ENCODE measurements at regions not wholly inside any gene's neighbourhood (a gene's known extent, or its start where the extent isn't known, plus 50 kb on each side); places are given as distances from the start of the nearest gene placed in this dataset.

- no peak for TF ChIP-seq EZH2phosphoT487 (IDR thresholded peaks at IDR 0.05; ENCODE audit: borderline replicate concordance, low read length)
- TF ChIP-seq, protein P1, sequence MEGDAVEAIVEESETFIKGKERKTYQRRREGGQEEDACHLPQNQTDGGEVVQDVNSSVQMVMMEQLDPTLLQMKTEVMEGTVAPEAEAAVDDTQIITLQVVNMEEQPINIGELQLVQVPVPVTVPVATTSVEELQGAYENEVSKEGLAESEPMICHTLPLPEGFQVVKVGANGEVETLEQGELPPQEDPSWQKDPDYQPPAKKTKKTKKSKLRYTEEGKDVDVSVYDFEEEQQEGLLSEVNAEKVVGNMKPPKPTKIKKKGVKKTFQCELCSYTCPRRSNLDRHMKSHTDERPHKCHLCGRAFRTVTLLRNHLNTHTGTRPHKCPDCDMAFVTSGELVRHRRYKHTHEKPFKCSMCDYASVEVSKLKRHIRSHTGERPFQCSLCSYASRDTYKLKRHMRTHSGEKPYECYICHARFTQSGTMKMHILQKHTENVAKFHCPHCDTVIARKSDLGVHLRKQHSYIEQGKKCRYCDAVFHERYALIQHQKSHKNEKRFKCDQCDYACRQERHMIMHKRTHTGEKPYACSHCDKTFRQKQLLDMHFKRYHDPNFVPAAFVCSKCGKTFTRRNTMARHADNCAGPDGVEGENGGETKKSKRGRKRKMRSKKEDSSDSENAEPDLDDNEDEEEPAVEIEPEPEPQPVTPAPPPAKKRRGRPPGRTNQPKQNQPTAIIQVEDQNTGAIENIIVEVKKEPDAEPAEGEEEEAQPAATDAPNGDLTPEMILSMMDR (IDR thresholded peaks at IDR 0.05; ENCODE audit: low read depth, low read length, poor library complexity, severe bottlenecking) = no peak
- H3K27me3 ChIP-seq (ENCODE audit: control insufficient read depth, low read length) = no peaks in the 10 kb centered on the region
- no peaks in the 10 kb centered on the region for H3K79me2 ChIP-seq (ENCODE audit: control insufficient read depth, low read length)
- H3K9me2 ChIP-seq (replicated peaks; ENCODE audit: control insufficient read depth, low read length) = no peaks in the 10 kb centered on the region
- H3K36me3 ChIP-seq (ENCODE audit: control insufficient read depth, low read length) = no peaks in the 10 kb centered on the region
- H3F3A ChIP-seq (ENCODE audit: control insufficient read depth, insufficient read depth) = no peaks in the 10 kb centered on the region
- no peaks in the 10 kb centered on the region for H4K20me1 ChIP-seq (ENCODE audit: control insufficient read depth, insufficient read depth, low read depth, low read length)
- no peak overlapping the region for H3K4me2 ChIP-seq (ENCODE audit: low read length)
- no peak overlapping the region for H3K4me3 ChIP-seq (ENCODE audit: low read length)
- H3K9me3 ChIP-seq (ENCODE audit: control insufficient read depth, insufficient read depth, low read length) = no peaks in the 10 kb centered on the region
- H3K27ac ChIP-seq (ENCODE audit: low read depth, low read length) = no peak overlapping the region
- H3K4me1 ChIP-seq (ENCODE audit: control insufficient read depth, low read length) = no peaks in the 10 kb centered on the region
Observed at GRCh38 chr16:48971571-48972077, 310.0 kb downstream of the CBLN1 start.

DNA sequence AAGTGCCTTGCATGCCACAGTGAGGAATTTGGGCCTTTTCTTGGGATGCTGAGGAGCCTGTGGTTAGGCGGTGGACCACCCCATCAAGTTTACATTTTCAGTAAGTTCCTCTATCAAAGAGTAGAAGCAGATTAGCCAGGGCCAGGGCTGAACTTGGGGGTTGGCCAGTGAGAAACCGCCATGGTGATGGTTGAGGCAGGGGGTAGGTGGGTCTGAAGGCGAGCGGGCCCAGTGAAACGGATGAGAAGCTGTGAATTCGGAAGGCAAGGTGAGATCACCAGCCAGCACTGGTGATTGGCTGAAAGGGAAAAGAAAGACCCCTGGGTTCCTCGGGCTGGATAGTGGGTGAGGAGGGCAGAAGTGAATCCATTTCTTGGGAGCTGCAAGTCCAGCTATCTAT, 311.4 kb downstream of the CBLN1 start:
- Histone ChIP-seq H3K79me2 (ENCODE audit: control insufficient read depth, low read length) (no peaks in the 10 kb centered on the region), H3F3A (ENCODE audit: control insufficient read depth, insufficient read depth) (no peaks in the 10 kb centered on the region), H3K4me3 (ENCODE audit: low read length) (no peak overlapping the region), H3K27me3 (ENCODE audit: control insufficient read depth, low read length) (no peaks in the 10 kb centered on the region), H4K20me1 (ENCODE audit: control insufficient read depth, insufficient read depth, low read depth, low read length) (no peaks in the 10 kb centered on the region), H3K27ac (ENCODE audit: low read depth, low read length) (no peak overlapping the region), H3K4me2 (ENCODE audit: low read length) (no peak overlapping the region), H3K4me1 (ENCODE audit: control insufficient read depth, low read length) (no peaks in the 10 kb centered on the region), H3K9me3 (ENCODE audit: control insufficient read depth, insufficient read depth, low read length) (no peaks in the 10 kb centered on the region), H3K36me3 (ENCODE audit: control insufficient read depth, low read length) (no peaks in the 10 kb centered on the region), H3K9me2 (replicated peaks; ENCODE audit: control insufficient read depth, low read length) (no peaks in the 10 kb centered on the region)
- TF ChIP-seq, protein P1 (IDR thresholded peaks at IDR 0.05; ENCODE audit: low read depth, low read length, poor library complexity, severe bottlenecking) = no peak
- no peak for TF ChIP-seq EZH2phosphoT487 (IDR thresholded peaks at IDR 0.05; ENCODE audit: borderline replicate concordance, low read length)

DNA sequence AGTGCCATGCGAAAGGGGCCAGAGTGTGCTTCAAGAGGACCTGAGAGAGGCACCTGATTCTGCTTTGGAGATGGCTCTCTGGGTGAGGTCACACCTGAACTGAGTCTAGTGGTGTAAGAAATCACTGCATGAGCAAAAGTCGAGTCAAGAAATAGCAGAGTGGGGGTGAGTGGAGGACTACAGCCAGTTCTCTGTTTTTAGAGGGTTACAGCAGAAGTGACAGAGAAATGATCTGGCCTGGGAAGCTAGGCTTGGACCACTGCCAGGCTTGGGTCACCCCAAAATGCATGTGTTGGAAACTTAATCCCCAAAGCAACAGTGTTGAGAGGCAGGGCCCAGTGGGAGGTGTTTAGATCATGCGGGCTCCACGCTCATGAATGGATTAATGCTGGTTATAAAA, 312.0 kb downstream of the CBLN1 start:
- no peaks in the 10 kb centered on the region for H3K36me3 ChIP-seq (ENCODE audit: control insufficient read depth, low read length)
- H3K27me3 ChIP-seq (ENCODE audit: control insufficient read depth, low read length) = no peaks in the 10 kb centered on the region
- no peaks in the 10 kb centered on the region for H3K9me3 ChIP-seq (ENCODE audit: control insufficient read depth, insufficient read depth, low read length)
- no peaks in the 10 kb centered on the region for H3F3A ChIP-seq (ENCODE audit: control insufficient read depth, insufficient read depth)
- H4K20me1 ChIP-seq (ENCODE audit: control insufficient read depth, insufficient read depth, low read depth, low read length) = no peaks in the 10 kb centered on the region
- no peaks in the 10 kb centered on the region for H3K79me2 ChIP-seq (ENCODE audit: control insufficient read depth, low read length)
- no peaks in the 10 kb centered on the region for H3K9me2 ChIP-seq (replicated peaks; ENCODE audit: control insufficient read depth, low read length)
- H3K4me3 ChIP-seq (ENCODE audit: low read length) = no peak overlapping the region
- no peak for TF ChIP-seq EZH2phosphoT487 (IDR thresholded peaks at IDR 0.05; ENCODE audit: borderline replicate concordance, low read length)
- TF ChIP-seq, protein P1 (IDR thresholded peaks at IDR 0.05; ENCODE audit: low read depth, low read length, poor library complexity, severe bottlenecking) = no peak
- H3K4me2 ChIP-seq (ENCODE audit: low read length) = no peak overlapping the region
- no peaks in the 10 kb centered on the region for H3K4me1 ChIP-seq (ENCODE audit: control insufficient read depth, low read length)
- H3K27ac ChIP-seq (ENCODE audit: low read depth, low read length) = no peak overlapping the region
